Mucosa of descending colon (tissue), 3 donors: ENCODE measurements at regions not wholly inside any gene's neighbourhood (a gene's known extent, or its start where the extent isn't known, plus 50 kb on each side); places are given as distances from the start of the nearest gene placed in this dataset.

Experiments used
- ATAC-seq: fragments of 200-7000 bp; cut with Tn5 transposase; one replicate; pipeline ENCODE4 v1.9.1; 2020; ENCODE audit warnings: mild to moderate bottlenecking, moderate library complexity
- DNase-seq, 3 donors: peaks; one replicate each; pipeline ENCODE4 v3.0.0-alpha.2; 2020
- H3K36me3 ChIP-seq: fragments of 200-600 bp; one replicate; pipeline ENCODE4 v1.8.0; 2021; ENCODE audit warnings: low read depth, mild to moderate bottlenecking
- H3K4me1 ChIP-seq: fragments of 200-600 bp; one replicate; pipeline ENCODE4 v1.8.0; 2021; ENCODE audit warnings: low read depth, mild to moderate bottlenecking
- H3K4me3 ChIP-seq: fragments of 200-600 bp; one replicate; pipeline ENCODE4 v1.8.0; 2021; ENCODE audit warnings: mild to moderate bottlenecking
- H3K9me3 ChIP-seq: fragments of 200-600 bp; one replicate; pipeline ENCODE4 v1.8.0; 2021; ENCODE audit warnings: mild to moderate bottlenecking
- CTCF ChIP-seq: fragments of 200-600 bp; IDR thresholded peaks from one replicate; pipeline ENCODE4 v1.8.0; 2022; ENCODE audit warnings: antibody characterized with exemption, mild to moderate bottlenecking
- intact Hi-C, 2 donors: fragments of 100-400 bp; cut with DNase I in 1 of 2; cut with micrococcal nuclease in 1 of 2; formaldehyde crosslinking; loops; one replicate each; pipeline versions ENCODE4 v1.11.0 to v1.11.1; 2022; cut with DNase I, micrococcal nuclease
- donor health status: DM: no; HTN: no; CAD: no; lungs with moderate emphysema.
- donor health status: DM: no; HTN: no; CAD: no.
- donor health status: DM: no; HTN: yes; CAD: no.

- DNase-seq (no peak), ATAC-seq (no peak)
- intact Hi-C loops: no loop called here
- Histone ChIP-seq H3K4me1 (no peaks in the 10 kb centered on the region), H3K4me3 (no peak overlapping the region), H3K9me3 (no peaks in the 10 kb centered on the region), H3K36me3 (no peaks in the 10 kb centered on the region)
- no peak for TF ChIP-seq CTCF
These were observed 134.0 kb upstream of the LYPLAL1 start for GRCh38 chr1:219039682-219040154.

GRCh38 chr1:219040291-219040690, 133.4 kb upstream of the LYPLAL1 start:
- DNase-seq: no peak
- intact Hi-C loops: no loop called here
- no peaks in the 10 kb centered on the region for H3K9me3 ChIP-seq
- no peak overlapping the region for H3K4me3 ChIP-seq
- H3K36me3 ChIP-seq: no peaks in the 10 kb centered on the region
- H3K4me1 ChIP-seq: no peaks in the 10 kb centered on the region
- TF ChIP-seq CTCF: no peak
- no peak for ATAC-seq

- Histone ChIP-seq H3K36me3 (no peaks in the 10 kb centered on the region), H3K4me1 (no peaks in the 10 kb centered on the region), H3K9me3 (no peaks in the 10 kb centered on the region), H3K4me3 (no peak overlapping the region)
- intact Hi-C loops: no loop called here
- no peak for TF ChIP-seq CTCF
- DNase-seq: no peak
- ATAC-seq: no peak
These were observed 132.5 kb upstream of the LYPLAL1 start for GRCh38 chr1:219041141-219041540.

- ATAC-seq (peak; percentile 62), DNase-seq (no peak)
- Histone ChIP-seq H3K36me3 (no peaks in the 10 kb centered on the region), H3K4me1 (no peaks in the 10 kb centered on the region), H3K4me3 (no peak overlapping the region), H3K9me3 (no peaks in the 10 kb centered on the region)
- no peak for TF ChIP-seq CTCF
- intact Hi-C loops: no loop called here
These were observed 131.9 kb upstream of the LYPLAL1 start for GRCh38 chr1:219041818-219042217.

- no peak for DNase-seq
- TF ChIP-seq CTCF: no peak
These were observed 130.9 kb upstream of the LYPLAL1 start for GRCh38 chr1:219042769-219043168.

GRCh38 chr1:219045246-219045645, 128.4 kb upstream of the LYPLAL1 start:
- H3K4me3 ChIP-seq: no peak overlapping the region
- intact Hi-C loops: no loop called here
- no peaks in the 10 kb centered on the region for H3K36me3 ChIP-seq
- no peak for ATAC-seq
- no peaks in the 10 kb centered on the region for H3K4me1 ChIP-seq
- TF ChIP-seq CTCF: no peak
- no peaks in the 10 kb centered on the region for H3K9me3 ChIP-seq
- no peak for DNase-seq

More at GRCh38 chr1:219042769-219043168, 130.9 kb upstream of the LYPLAL1 start:
- Histone ChIP-seq H3K36me3 (no peaks in the 10 kb centered on the region), H3K9me3 (no peaks in the 10 kb centered on the region), H3K4me3 (no peak overlapping the region), H3K4me1 (no peaks in the 10 kb centered on the region)
- ATAC-seq: peak; percentile 46
- intact Hi-C loops: no loop called here
